NCI-H1417 (cell line): ENCODE measurements at regions not wholly inside any gene's neighbourhood (a gene's known extent, or its start where the extent isn't known, plus 50 kb on each side); places are given as distances from the start of the nearest gene placed in this dataset.
"Not testable (repeated sequence)": the region's sequence is repeated elsewhere in the genome, so short reads cannot be mapped to it uniquely, and the experiment has no call there.

Experiments used
- DNase-seq, 3 experiments: peaks; one replicate each; lab custom pipeline; 2025; lab: John Stamatoyannopoulos, UW

GRCh38 chr12:75646329-75647210 is 135.2 kb upstream of the KRR1 start:
- DNase-seq: no peak

- DNase-seq: no peak
Observed at GRCh38 chr12:75644472-75645072, 133.2 kb upstream of the KRR1 start.

GRCh38 chr12:75643119-75643518 is 131.7 kb upstream of the KRR1 start:
- DNase-seq: not testable (repeated sequence)

GRCh38 chr12:75642226-75642625 is 130.8 kb upstream of the KRR1 start:
- DNase-seq: no peak

- no peak for DNase-seq
Observed at GRCh38 chr12:75641031-75641780, 129.8 kb upstream of the KRR1 start.

GRCh38 chr12:75638792-75639191 is 127.4 kb upstream of the KRR1 start:
- no peak for DNase-seq

GRCh38 chr12:75636607-75637006 is 125.2 kb upstream of the KRR1 start:
- DNase-seq: no peak

- DNase-seq: no peak
Observed at GRCh38 chr12:75635606-75636444, 124.4 kb upstream of the KRR1 start.

GRCh38 chr12:75634244-75635222 is 123.1 kb upstream of the KRR1 start:
- DNase-seq: no peak

- no peak for DNase-seq
Observed at GRCh38 chr12:75633789-75634188, 122.4 kb upstream of the KRR1 start.

GRCh38 chr12:75632442-75632841 is 121.0 kb upstream of the KRR1 start:
- peak in 2 of 3 experiments; percentile 42 to 69 for DNase-seq

GRCh38 chr12:75631831-75632230 is 120.4 kb upstream of the KRR1 start:
- DNase-seq: no peak

- no peak for DNase-seq
Observed at GRCh38 chr12:75630091-75630490, 118.7 kb upstream of the KRR1 start.

GRCh38 chr12:75628916-75629315 is 117.5 kb upstream of the KRR1 start:
- DNase-seq: no peak

- no peak for DNase-seq
Observed at GRCh38 chr12:75628511-75628910, 117.1 kb upstream of the KRR1 start.

GRCh38 chr12:75623631-75624154 is 112.3 kb upstream of the KRR1 start:
- DNase-seq: peak in 1 of 3 experiments; percentile 56

- no peak for DNase-seq
Observed at GRCh38 chr12:75622492-75622891, 111.1 kb upstream of the KRR1 start.

- DNase-seq: not testable (repeated sequence)
Observed at GRCh38 chr12:75614396-75614795, 103.0 kb upstream of the KRR1 start.

GRCh38 chr12:75613981-75614380 is 102.6 kb upstream of the KRR1 start:
- no peak for DNase-seq

GRCh38 chr12:75611041-75611440 is 99.6 kb upstream of the KRR1 start:
- DNase-seq: no peak
